ENCODE measurements at regions not wholly inside any gene's neighbourhood (a gene's known extent, or its start where the extent isn't known, plus 50 kb on each side); places are given as distances from the start of the nearest gene placed in this dataset.
"Not testable (repeated sequence)": the region's sequence is repeated elsewhere in the genome, so short reads cannot be mapped to it uniquely, and the experiment has no call there.

- not testable (repeated sequence) for TF ChIP-seq EP300, POLR2A (IDR thresholded peaks at IDR 0.05)
- TF ChIP-seq, protein P1, sequence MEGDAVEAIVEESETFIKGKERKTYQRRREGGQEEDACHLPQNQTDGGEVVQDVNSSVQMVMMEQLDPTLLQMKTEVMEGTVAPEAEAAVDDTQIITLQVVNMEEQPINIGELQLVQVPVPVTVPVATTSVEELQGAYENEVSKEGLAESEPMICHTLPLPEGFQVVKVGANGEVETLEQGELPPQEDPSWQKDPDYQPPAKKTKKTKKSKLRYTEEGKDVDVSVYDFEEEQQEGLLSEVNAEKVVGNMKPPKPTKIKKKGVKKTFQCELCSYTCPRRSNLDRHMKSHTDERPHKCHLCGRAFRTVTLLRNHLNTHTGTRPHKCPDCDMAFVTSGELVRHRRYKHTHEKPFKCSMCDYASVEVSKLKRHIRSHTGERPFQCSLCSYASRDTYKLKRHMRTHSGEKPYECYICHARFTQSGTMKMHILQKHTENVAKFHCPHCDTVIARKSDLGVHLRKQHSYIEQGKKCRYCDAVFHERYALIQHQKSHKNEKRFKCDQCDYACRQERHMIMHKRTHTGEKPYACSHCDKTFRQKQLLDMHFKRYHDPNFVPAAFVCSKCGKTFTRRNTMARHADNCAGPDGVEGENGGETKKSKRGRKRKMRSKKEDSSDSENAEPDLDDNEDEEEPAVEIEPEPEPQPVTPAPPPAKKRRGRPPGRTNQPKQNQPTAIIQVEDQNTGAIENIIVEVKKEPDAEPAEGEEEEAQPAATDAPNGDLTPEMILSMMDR (IDR thresholded peaks at IDR 0.05): not testable (repeated sequence)
Measured at GRCh38 chr13:54821938-54822470, 1793.4 kb downstream of the OLFM4 start.

Data from sigmoid colon (tissue), 4 donors.